GM18861 (cell line): ENCODE measurements at regions not wholly inside any gene's neighbourhood (a gene's known extent, or its start where the extent isn't known, plus 50 kb on each side); places are given as distances from the start of the nearest gene placed in this dataset.
A peak's percentile ranks its signal among the peaks of the same experiment; 100 is the strongest.

Experiments used
- ATAC-seq: cut with Tn5 transposase; IDR thresholded peaks from one replicate; pipeline ENCODE4 v1.9.1; 2021; ENCODE audit not compliant: unreplicated experiment

GRCh38 chr7:17633067-17633466 lies 307.2 kb downstream of the SNX13 start:
- no peak for ATAC-seq

GRCh38 chr7:17638727-17639126 lies 301.6 kb downstream of the SNX13 start:
- no peak for ATAC-seq

- peak; percentile 56 for ATAC-seq
Measured at GRCh38 chr7:17640730-17641377, 299.4 kb downstream of the SNX13 start.

DNA sequence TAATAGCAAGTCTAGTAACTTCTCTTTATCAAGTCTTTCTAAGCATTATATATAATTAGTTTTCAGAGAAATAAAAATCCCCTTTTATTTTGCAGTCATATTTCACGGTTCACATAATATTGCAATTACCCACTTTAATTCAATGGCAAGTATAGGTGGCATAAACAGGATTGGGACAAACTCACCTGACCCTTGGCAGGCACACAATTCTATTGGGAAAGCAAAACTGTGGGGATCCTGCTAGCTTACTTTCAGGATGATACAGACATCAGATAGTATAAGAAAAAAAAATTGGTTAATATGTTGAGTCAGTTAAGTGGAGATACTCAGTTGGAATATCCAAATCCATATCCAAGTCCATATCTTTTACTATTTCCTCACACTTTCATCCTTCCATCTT lies 294.8 kb downstream of the SNX13 start:
- ATAC-seq, result no peak

- no peak for ATAC-seq
Measured at GRCh38 chr7:17646253-17646956, 293.9 kb downstream of the SNX13 start.

DNA sequence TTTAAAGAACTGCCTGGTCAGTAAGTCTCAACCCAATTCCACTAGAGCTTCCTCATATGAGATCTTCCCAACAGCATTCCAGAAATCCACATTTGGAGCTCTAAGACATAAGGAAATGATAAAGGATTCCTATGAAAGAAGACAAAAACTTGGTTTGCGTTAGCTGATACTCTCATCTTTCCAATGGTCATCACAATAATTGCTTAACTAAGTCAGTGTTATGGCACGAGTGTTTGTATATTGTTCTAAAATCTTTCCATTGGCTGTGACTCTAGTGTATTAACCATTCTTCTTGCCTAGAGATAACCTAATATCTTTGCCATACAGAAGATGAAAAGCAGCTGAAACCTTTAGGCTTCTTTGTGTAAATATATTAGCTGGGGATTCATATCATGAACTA lies 289.0 kb downstream of the SNX13 start:
- ATAC-seq, result no peak

DNA sequence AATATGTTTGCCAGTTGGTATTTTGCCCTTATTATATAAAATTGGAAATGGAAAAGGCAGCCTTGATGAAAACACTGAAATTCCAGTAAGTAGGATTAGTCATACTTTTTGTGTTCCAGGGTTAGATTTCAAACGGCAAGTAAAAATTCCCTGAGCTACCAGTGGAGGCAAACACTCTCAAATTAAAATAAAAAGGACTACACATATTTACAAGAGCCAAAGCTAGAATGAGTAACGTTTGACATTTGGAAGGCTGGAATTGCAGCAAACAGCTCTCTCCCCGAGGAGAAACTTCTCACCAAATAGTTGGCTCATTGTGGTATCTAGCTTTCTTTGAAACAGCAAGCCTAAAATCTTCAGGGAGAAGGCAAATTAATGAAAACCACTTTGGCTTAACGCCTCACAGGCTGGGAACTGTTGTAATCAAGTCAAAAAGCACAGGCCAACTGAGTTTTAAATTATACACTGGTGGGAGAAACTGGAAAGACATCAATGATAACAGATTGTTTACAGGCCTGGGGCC lies 288.4 kb downstream of the SNX13 start:
- no peak for ATAC-seq

GRCh38 chr7:17654940-17655339 lies 285.4 kb downstream of the SNX13 start:
- no peak for ATAC-seq

DNA sequence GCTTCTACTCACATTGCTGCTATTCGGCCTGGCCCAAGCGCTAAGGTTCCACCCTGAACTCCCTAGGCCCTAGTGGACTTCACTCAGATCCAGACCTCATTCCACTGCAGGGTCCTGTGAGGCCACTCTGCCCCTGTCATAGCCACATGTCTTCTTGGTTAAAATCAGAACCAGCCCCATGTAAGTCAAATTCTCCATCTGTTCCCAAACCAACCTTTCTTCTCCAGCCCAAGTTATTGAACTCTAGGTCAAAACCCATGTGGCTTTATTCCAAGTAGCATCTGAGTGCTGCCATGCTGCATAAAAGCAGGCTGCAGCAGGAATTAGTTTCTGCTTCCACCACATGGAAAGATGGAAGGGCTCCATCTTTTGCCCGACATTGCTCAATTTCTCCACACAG lies 281.2 kb downstream of the SNX13 start:
- ATAC-seq, result no peak

- no peak for ATAC-seq
Measured at GRCh38 chr7:17660116-17660515, 280.2 kb downstream of the SNX13 start.

DNA sequence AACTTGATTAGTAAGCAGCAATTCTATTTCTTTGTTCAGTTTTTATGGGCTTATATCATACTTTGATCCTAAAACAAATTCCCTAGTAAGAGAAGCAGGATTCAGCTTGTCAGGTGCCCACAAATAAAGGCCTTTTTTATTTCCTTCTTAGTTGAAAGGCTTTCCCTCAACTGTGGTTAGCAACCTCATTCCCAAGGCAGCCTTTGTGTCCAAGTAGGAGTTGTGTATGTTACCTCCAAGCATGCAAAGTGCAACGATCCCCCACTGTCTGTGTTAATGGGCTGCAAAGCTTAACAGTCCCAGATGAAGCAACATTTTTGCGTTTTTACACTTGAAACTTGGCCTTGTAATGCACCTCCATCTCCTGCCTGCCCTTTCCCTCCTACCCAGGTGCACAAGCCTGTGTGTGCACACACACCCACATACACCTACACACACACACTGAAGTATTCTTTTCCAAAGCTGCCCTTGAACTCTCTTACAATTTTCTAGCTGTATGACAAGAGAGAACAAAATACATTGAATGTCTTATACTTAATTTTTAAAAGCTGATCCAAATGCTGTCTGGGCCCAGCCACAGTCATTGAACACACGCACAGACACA lies 278.2 kb downstream of the SNX13 start:
- ATAC-seq, result no peak

- no peak for ATAC-seq
Measured at GRCh38 chr7:17663061-17663675, 277.1 kb downstream of the SNX13 start.

- ATAC-seq, result no peak
Measured at GRCh38 chr7:17665029-17665428, 275.3 kb downstream of the SNX13 start.

DNA sequence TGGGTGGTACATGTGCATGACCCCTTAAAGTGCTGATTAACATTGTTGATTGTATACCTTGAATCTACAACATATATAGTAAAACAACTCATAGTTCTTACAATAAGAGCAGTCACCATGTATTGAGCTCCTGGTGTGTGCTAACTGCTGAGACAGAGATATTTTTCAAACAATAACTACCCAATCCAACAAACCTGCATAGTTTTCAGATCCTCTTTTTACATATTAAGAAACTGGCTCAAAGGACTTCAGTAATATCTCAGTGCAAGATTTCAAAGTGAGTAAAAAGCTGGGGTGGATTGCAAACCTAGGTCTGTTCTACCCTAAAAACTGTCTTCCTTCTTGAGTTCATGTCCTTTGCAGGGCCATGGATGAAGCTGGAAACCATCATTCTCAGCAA lies 272.2 kb downstream of the SNX13 start:
- ATAC-seq, result peak; percentile 52

DNA sequence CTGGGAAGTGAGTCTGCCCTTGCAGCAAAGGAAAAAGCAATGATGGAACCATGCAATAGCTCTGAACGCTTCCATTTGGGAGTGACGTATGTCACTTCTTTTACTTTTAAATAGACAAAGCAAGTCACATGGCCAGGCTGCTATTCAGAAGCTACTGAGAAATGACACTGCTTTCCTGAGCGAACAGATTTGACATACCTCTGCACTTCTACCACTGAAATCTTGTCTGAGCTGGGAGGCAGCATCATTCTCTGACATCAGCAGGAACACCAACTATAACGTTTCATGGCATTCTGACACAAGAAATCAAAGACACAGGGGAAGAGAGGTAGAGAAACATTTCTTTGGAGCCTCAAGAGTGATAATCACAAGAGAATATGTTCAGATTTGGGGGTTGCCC lies 271.1 kb downstream of the SNX13 start:
- ATAC-seq, result no peak

- ATAC-seq, result no peak
Measured at GRCh38 chr7:17671956-17672355, 268.3 kb downstream of the SNX13 start.

DNA sequence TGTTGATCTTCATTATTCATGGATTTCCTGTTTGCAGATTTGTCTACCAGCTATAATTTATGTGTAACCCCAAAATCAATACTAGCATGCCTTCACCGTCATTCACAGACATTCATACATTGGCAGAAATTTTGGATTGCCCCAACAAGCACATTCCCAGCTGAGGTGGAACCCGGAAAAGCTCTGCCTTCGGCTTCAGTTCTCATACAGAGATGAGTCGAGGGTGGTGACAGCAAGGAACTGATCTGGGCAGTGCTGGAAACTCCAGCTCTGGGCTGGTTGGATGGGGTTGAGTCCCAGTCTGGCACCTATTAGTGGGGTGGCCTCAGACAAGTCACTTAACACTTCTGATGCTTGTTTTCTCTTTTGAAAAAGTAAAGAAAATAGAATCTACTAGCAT lies 267.5 kb downstream of the SNX13 start:
- no peak for ATAC-seq

GRCh38 chr7:17674166-17674942 lies 265.9 kb downstream of the SNX13 start:
- ATAC-seq, result no peak

DNA sequence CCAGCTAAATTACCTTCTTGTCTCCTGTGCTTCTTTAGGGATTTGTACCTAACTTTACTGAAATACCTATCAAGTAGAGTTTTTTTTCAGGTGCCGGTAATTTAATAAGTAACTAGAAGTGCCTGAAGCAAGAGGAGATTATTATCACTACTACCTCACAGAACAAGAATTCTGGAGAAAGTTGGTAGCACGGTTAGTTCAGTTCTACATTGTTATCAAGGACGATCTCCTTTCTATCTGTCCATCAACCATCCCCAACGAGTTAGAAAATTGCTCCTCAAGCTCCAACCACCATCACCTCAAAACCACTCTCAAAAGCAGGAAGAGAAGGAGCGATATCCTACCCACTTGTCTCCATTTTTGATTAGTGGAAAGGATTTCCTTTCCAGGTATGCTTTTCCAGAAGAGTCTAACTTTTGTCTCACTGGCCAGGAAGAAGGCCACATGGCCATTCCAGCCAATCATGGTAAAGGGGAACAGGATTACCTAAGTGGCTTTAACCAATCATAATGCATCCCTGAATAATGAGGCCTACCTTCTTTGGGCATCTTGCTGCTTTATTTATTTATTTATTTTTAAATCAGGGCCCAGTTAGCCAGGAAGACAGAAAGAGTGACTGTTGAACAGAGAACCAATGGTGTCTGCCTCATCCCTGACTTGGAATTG lies 265.2 kb downstream of the SNX13 start:
- no peak for ATAC-seq

- no peak for ATAC-seq
Measured at GRCh38 chr7:17677408-17677807, 262.9 kb downstream of the SNX13 start.
